ENCODE measurements at regions not wholly inside any gene's neighbourhood (a gene's known extent, or its start where the extent isn't known, plus 50 kb on each side); places are given as distances from the start of the nearest gene placed in this dataset.

- no peak overlapping the region for H3K27ac Mint-ChIP-seq
- Histone ChIP-seq H3K9me3 (no peaks in the 10 kb centered on the region), H3K27ac (ENCODE audit: low read length) (no peak overlapping the region), H3K4me1 (ENCODE audit: control insufficient read depth in 1 of 2, extremely low read depth in 1 of 2, insufficient read depth in 2 of 2, low read length in 2 of 2) (no peaks in the 10 kb centered on the region), H3K4me3 (ENCODE audit: control insufficient read depth in 1 of 2, extremely low read depth in 1 of 2, low read length in 1 of 2) (no peak overlapping the region), H3K27me3 (replicated peaks in 1 of 2; ENCODE audit: control insufficient read depth in 2 of 2, extremely low read depth in 1 of 2, insufficient read depth in 2 of 2, low read length in 1 of 2) (peaks cover 0 to 12% of the 10 kb centered on the region in 2 experiments), H3K36me3 (ENCODE audit: control insufficient read depth in 2 of 2, extremely low read depth in 1 of 2, insufficient read depth in 1 of 2, low read length in 1 of 2) (no peaks in the 10 kb centered on the region)
- CTCF ChIA-PET = interaction anchor here in 1 of 2 donors (0.7 kb wide), 1 partner anchor 36 kb away, joined by 3 read pairs; no protein-coding TSS in a partner anchor
- no peaks in the 10 kb centered on the region for H3K36me3 Mint-ChIP-seq
- POLR2A ChIA-PET = no interaction called here
- no peak for ATAC-seq (replicated peaks in 1 of 4)
- 67% methylated on average over 1 of the region's 4 CpGs for WGBS (ENCODE audit: insufficient coverage)
- H3K27me3 Mint-ChIP-seq = peaks cover 15 to 23% of the 10 kb centered on the region in 2 donors
- no peak for DNase-seq
- H3K9me3 Mint-ChIP-seq = no peaks in the 10 kb centered on the region
- H3K4me1 Mint-ChIP-seq = peaks cover 0 to 7% (median 0%) of the 10 kb centered on the region in 3 donors
- H3K4me3 Mint-ChIP-seq = no peak overlapping the region
These were observed 147.0 kb upstream of the ZNF32 start for GRCh38 chr10:43795639-43796038.

GRCh38 chr10:43795093-43795492, 146.4 kb upstream of the ZNF32 start:
- DNase-seq (no peak), ATAC-seq (replicated peaks in 1 of 4) (no peak)
- no peak overlapping the region for H3K4me3 Mint-ChIP-seq
- peaks cover 15 to 20% of the 10 kb centered on the region in 2 donors for H3K27me3 Mint-ChIP-seq
- Histone ChIP-seq H3K36me3 (ENCODE audit: control insufficient read depth in 2 of 2, extremely low read depth in 1 of 2, insufficient read depth in 1 of 2, low read length in 1 of 2) (no peaks in the 10 kb centered on the region), H3K4me3 (ENCODE audit: control insufficient read depth in 1 of 2, extremely low read depth in 1 of 2, low read length in 1 of 2) (no peak overlapping the region), H3K9me3 (no peaks in the 10 kb centered on the region), H3K27ac (ENCODE audit: low read length) (no peak overlapping the region), H3K4me1 (ENCODE audit: control insufficient read depth in 1 of 2, extremely low read depth in 1 of 2, insufficient read depth in 2 of 2, low read length in 2 of 2) (no peaks in the 10 kb centered on the region), H3K27me3 (replicated peaks in 1 of 2; ENCODE audit: control insufficient read depth in 2 of 2, extremely low read depth in 1 of 2, insufficient read depth in 2 of 2, low read length in 1 of 2) (peaks cover 0 to 12% of the 10 kb centered on the region in 2 experiments)
- POLR2A ChIA-PET = no interaction called here
- no peaks in the 10 kb centered on the region for H3K9me3 Mint-ChIP-seq
- CTCF ChIA-PET = no interaction called here
- H3K27ac Mint-ChIP-seq = no peak overlapping the region
- no peaks in the 10 kb centered on the region for H3K36me3 Mint-ChIP-seq
- H3K4me1 Mint-ChIP-seq = peaks cover 0 to 7% (median 0%) of the 10 kb centered on the region in 3 donors

GRCh38 chr10:43794181-43794815, 145.6 kb upstream of the ZNF32 start:
- Mint-ChIP-seq H3K9me3 (no peaks in the 10 kb centered on the region), H3K4me1 (peaks cover 0 to 2% (median 0%) of the 10 kb centered on the region in 3 donors), H3K27ac (no peak overlapping the region), H3K36me3 (no peaks in the 10 kb centered on the region), H3K27me3 (peaks cover 10 to 18% of the 10 kb centered on the region in 2 donors), H3K4me3 (no peak overlapping the region)
- ChIA-PET CTCF (no interaction called here), POLR2A (no interaction called here)
- no peak for DNase-seq
- H3K36me3 ChIP-seq (ENCODE audit: control insufficient read depth in 2 of 2, extremely low read depth in 1 of 2, insufficient read depth in 1 of 2, low read length in 1 of 2) = no peaks in the 10 kb centered on the region
- no peak overlapping the region for H3K4me3 ChIP-seq (ENCODE audit: control insufficient read depth in 1 of 2, extremely low read depth in 1 of 2, low read length in 1 of 2)
- H3K27me3 ChIP-seq (replicated peaks in 1 of 2; ENCODE audit: control insufficient read depth in 2 of 2, extremely low read depth in 1 of 2, insufficient read depth in 2 of 2, low read length in 1 of 2) = peaks cover 0 to 12% of the 10 kb centered on the region in 2 experiments
- WGBS (ENCODE audit: insufficient coverage) = 94% methylated on average over 6 of the region's 9 CpGs
- H3K9me3 ChIP-seq = no peaks in the 10 kb centered on the region
- no peaks in the 10 kb centered on the region for H3K4me1 ChIP-seq (ENCODE audit: control insufficient read depth in 1 of 2, extremely low read depth in 1 of 2, insufficient read depth in 2 of 2, low read length in 2 of 2)
- no peak for ATAC-seq (replicated peaks in 1 of 4)
- no peak overlapping the region for H3K27ac ChIP-seq (ENCODE audit: low read length)

GRCh38 chr10:43793704-43794103, 145.0 kb upstream of the ZNF32 start:
- ChIA-PET POLR2A (no interaction called here), CTCF (no interaction called here)
- Histone ChIP-seq H3K9me3 (no peaks in the 10 kb centered on the region), H3K27ac (ENCODE audit: low read length) (no peak overlapping the region), H3K4me3 (ENCODE audit: control insufficient read depth in 1 of 2, extremely low read depth in 1 of 2, low read length in 1 of 2) (no peak overlapping the region), H3K27me3 (replicated peaks in 1 of 2; ENCODE audit: control insufficient read depth in 2 of 2, extremely low read depth in 1 of 2, insufficient read depth in 2 of 2, low read length in 1 of 2) (peaks cover 0 to 8% of the 10 kb centered on the region in 2 experiments), H3K36me3 (ENCODE audit: control insufficient read depth in 2 of 2, extremely low read depth in 1 of 2, insufficient read depth in 1 of 2, low read length in 1 of 2) (no peaks in the 10 kb centered on the region), H3K4me1 (ENCODE audit: control insufficient read depth in 1 of 2, extremely low read depth in 1 of 2, insufficient read depth in 2 of 2, low read length in 2 of 2) (no peaks in the 10 kb centered on the region)
- H3K9me3 Mint-ChIP-seq = no peaks in the 10 kb centered on the region
- H3K4me1 Mint-ChIP-seq = peaks cover 0 to 6% (median 0%) of the 10 kb centered on the region in 3 donors
- peaks cover 4 to 12% of the 10 kb centered on the region in 2 donors for H3K27me3 Mint-ChIP-seq
- no peak overlapping the region for H3K4me3 Mint-ChIP-seq
- WGBS (ENCODE audit: insufficient coverage) = 82% methylated on average over 5 of the region's 6 CpGs
- DNase-seq = no peak
- ATAC-seq (replicated peaks in 1 of 4) = no peak
- H3K27ac Mint-ChIP-seq = no peak overlapping the region
- H3K36me3 Mint-ChIP-seq = no peaks in the 10 kb centered on the region

- Mint-ChIP-seq H3K27me3 (peaks cover 0 to 4% of the 10 kb centered on the region in 2 donors), H3K36me3 (no peaks in the 10 kb centered on the region), H3K4me3 (no peak overlapping the region), H3K4me1 (peaks cover 0 to 6% (median 0%) of the 10 kb centered on the region in 3 donors), H3K9me3 (no peaks in the 10 kb centered on the region), H3K27ac (no peak overlapping the region)
- H3K27ac ChIP-seq (ENCODE audit: low read length) = no peak overlapping the region
- no peaks in the 10 kb centered on the region for H3K4me1 ChIP-seq (ENCODE audit: control insufficient read depth in 1 of 2, extremely low read depth in 1 of 2, insufficient read depth in 2 of 2, low read length in 2 of 2)
- H3K4me3 ChIP-seq (ENCODE audit: control insufficient read depth in 1 of 2, extremely low read depth in 1 of 2, low read length in 1 of 2) = no peak overlapping the region
- no peaks in the 10 kb centered on the region for H3K36me3 ChIP-seq (ENCODE audit: control insufficient read depth in 2 of 2, extremely low read depth in 1 of 2, insufficient read depth in 1 of 2, low read length in 1 of 2)
- ChIA-PET POLR2A (no interaction called here), CTCF (no interaction called here)
- ATAC-seq (replicated peaks in 1 of 4) = no peak
- H3K27me3 ChIP-seq (replicated peaks in 1 of 2; ENCODE audit: control insufficient read depth in 2 of 2, extremely low read depth in 1 of 2, insufficient read depth in 2 of 2, low read length in 1 of 2) = peaks cover 0 to 2% of the 10 kb centered on the region in 2 experiments
- no peaks in the 10 kb centered on the region for H3K9me3 ChIP-seq
- WGBS (ENCODE audit: insufficient coverage) = 86% methylated on average over 11 of the region's 11 CpGs
- DNase-seq = no peak
These were observed 141.5 kb upstream of the ZNF32 start for GRCh38 chr10:43790147-43790546.

GRCh38 chr10:43785252-43785651, 136.6 kb upstream of the ZNF32 start:
- Mint-ChIP-seq H3K36me3 (no peaks in the 10 kb centered on the region), H3K4me1 (peaks cover 13 to 19% (median 14%) of the 10 kb centered on the region in 3 donors), H3K27me3 (no peaks in the 10 kb centered on the region), H3K9me3 (no peaks in the 10 kb centered on the region), H3K27ac (no peak overlapping the region), H3K4me3 (no peak overlapping the region)
- POLR2A ChIA-PET = no interaction called here
- no peak for DNase-seq
- peaks cover 0 to 15% of the 10 kb centered on the region in 2 experiments for H3K4me1 ChIP-seq (ENCODE audit: control insufficient read depth in 1 of 2, extremely low read depth in 1 of 2, insufficient read depth in 2 of 2, low read length in 2 of 2)
- ATAC-seq (replicated peaks in 1 of 4) = no peak
- no peaks in the 10 kb centered on the region for H3K9me3 ChIP-seq
- no peak overlapping the region for H3K4me3 ChIP-seq (ENCODE audit: control insufficient read depth in 1 of 2, extremely low read depth in 1 of 2, low read length in 1 of 2)
- no peak overlapping the region for H3K27ac ChIP-seq (ENCODE audit: low read length)
- no CpG with 5 or more reads among the region's 2 CpGs for WGBS (ENCODE audit: insufficient coverage)
- CTCF ChIA-PET = no interaction called here
- H3K27me3 ChIP-seq (replicated peaks in 1 of 2; ENCODE audit: control insufficient read depth in 2 of 2, extremely low read depth in 1 of 2, insufficient read depth in 2 of 2, low read length in 1 of 2) = peaks cover 0 to 2% of the 10 kb centered on the region in 2 experiments
- no peaks in the 10 kb centered on the region for H3K36me3 ChIP-seq (ENCODE audit: control insufficient read depth in 2 of 2, extremely low read depth in 1 of 2, insufficient read depth in 1 of 2, low read length in 1 of 2)

GRCh38 chr10:43782814-43783213, 134.1 kb upstream of the ZNF32 start:
- H3K27ac Mint-ChIP-seq = no peak overlapping the region
- no peaks in the 10 kb centered on the region for H3K27me3 Mint-ChIP-seq
- Histone ChIP-seq H3K4me3 (ENCODE audit: control insufficient read depth in 1 of 2, extremely low read depth in 1 of 2, low read length in 1 of 2) (no peak overlapping the region), H3K27ac (ENCODE audit: low read length) (no peak overlapping the region), H3K36me3 (ENCODE audit: control insufficient read depth in 2 of 2, extremely low read depth in 1 of 2, insufficient read depth in 1 of 2, low read length in 1 of 2) (no peaks in the 10 kb centered on the region), H3K9me3 (no peaks in the 10 kb centered on the region), H3K4me1 (ENCODE audit: control insufficient read depth in 1 of 2, extremely low read depth in 1 of 2, insufficient read depth in 2 of 2, low read length in 2 of 2) (peaks cover 0 to 26% of the 10 kb centered on the region in 2 experiments), H3K27me3 (replicated peaks in 1 of 2; ENCODE audit: control insufficient read depth in 2 of 2, extremely low read depth in 1 of 2, insufficient read depth in 2 of 2, low read length in 1 of 2) (no peaks in the 10 kb centered on the region)
- WGBS (ENCODE audit: insufficient coverage) = 100% methylated on average over 1 of the region's 6 CpGs
- no peak overlapping the region for H3K4me3 Mint-ChIP-seq
- ChIA-PET POLR2A (no interaction called here), CTCF (no interaction called here)
- peaks cover 24 to 27% (median 24%) of the 10 kb centered on the region in 3 donors for H3K4me1 Mint-ChIP-seq
- H3K36me3 Mint-ChIP-seq = no peaks in the 10 kb centered on the region
- DNase-seq = no peak
- H3K9me3 Mint-ChIP-seq = no peaks in the 10 kb centered on the region
- ATAC-seq (replicated peaks in 1 of 4) = no peak
